ENCODE measurements at regions not wholly inside any gene's neighbourhood (a gene's known extent, or its start where the extent isn't known, plus 50 kb on each side); places are given as distances from the start of the nearest gene placed in this dataset.

- intact Hi-C loops (cut with micrococcal nuclease), result no loop called here
- H3K4me3 ChIP-seq, result no peak overlapping the region
- H3K9me3 ChIP-seq (replicated peaks), result no peaks in the 10 kb centered on the region
- no peak overlapping the region for H3K27ac ChIP-seq (replicated peaks)
- no peak for DNase-seq
- H3K36me3 ChIP-seq, result no peaks in the 10 kb centered on the region
- peaks cover 15% of the 10 kb centered on the region for H3K27me3 ChIP-seq (ENCODE audit: low read depth)
- TF ChIP-seq, protein P1, sequence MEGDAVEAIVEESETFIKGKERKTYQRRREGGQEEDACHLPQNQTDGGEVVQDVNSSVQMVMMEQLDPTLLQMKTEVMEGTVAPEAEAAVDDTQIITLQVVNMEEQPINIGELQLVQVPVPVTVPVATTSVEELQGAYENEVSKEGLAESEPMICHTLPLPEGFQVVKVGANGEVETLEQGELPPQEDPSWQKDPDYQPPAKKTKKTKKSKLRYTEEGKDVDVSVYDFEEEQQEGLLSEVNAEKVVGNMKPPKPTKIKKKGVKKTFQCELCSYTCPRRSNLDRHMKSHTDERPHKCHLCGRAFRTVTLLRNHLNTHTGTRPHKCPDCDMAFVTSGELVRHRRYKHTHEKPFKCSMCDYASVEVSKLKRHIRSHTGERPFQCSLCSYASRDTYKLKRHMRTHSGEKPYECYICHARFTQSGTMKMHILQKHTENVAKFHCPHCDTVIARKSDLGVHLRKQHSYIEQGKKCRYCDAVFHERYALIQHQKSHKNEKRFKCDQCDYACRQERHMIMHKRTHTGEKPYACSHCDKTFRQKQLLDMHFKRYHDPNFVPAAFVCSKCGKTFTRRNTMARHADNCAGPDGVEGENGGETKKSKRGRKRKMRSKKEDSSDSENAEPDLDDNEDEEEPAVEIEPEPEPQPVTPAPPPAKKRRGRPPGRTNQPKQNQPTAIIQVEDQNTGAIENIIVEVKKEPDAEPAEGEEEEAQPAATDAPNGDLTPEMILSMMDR (IDR thresholded peaks at IDR 0.05; ENCODE audit: borderline replicate concordance), result no peak
- H3K4me1 ChIP-seq, result no peaks in the 10 kb centered on the region
These were observed 148.6 kb upstream of the MTNR1B start for GRCh38 chr11:92820860-92821259.

DNA sequence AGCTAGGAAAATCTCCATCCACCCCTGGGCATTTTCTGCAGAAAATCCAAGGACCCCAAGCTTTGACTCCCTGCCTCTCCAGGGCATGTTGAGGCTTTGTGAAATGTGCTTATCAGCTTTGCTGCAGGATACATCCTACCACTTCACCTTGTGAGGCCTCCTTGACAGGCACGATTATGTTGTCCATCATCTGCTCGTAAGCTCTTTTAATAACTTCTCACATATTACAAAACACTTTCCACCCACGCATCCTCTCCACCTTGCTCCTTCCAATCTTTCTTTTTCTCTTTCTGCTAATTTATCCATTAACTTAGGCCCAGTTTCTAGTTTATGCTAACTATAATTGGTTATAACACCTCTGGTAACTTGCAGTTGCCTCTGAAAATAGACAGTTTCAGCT, 147.0 kb upstream of the MTNR1B start:
- H3K27ac ChIP-seq (replicated peaks), result no peak overlapping the region
- TF ChIP-seq, protein P1 (IDR thresholded peaks at IDR 0.05; ENCODE audit: borderline replicate concordance), result no peak
- no peaks in the 10 kb centered on the region for H3K36me3 ChIP-seq
- no peaks in the 10 kb centered on the region for H3K9me3 ChIP-seq (replicated peaks)
- no peak overlapping the region for H3K4me3 ChIP-seq
- no peaks in the 10 kb centered on the region for H3K4me1 ChIP-seq
- DNase-seq, result no peak
- intact Hi-C loops (cut with micrococcal nuclease), result no loop called here
- H3K27me3 ChIP-seq (ENCODE audit: low read depth), result peaks cover 7% of the 10 kb centered on the region

DNA sequence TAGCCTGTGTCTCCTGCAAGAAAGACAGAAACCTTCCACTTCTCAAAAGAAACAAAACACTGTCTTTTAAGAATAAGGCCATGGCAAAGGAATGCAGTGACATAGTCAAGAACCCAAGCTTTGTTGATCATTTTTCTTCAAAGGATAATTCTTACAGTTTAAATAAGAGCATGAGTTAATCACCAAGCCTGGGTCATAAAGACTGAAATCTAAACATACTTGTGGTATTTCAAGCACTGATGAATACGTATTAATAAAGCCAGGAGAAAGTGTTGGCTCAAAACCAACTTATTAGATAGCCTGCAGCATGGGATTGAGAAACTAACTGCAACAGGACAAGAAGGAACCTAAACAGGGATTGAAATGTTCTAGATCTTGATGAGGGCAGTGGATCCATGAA, 143.3 kb upstream of the MTNR1B start:
- H3K27ac ChIP-seq (replicated peaks), result no peak overlapping the region
- no peaks in the 10 kb centered on the region for H3K4me1 ChIP-seq
- H3K4me3 ChIP-seq, result no peak overlapping the region
- peaks cover under 1% of the 10 kb centered on the region for H3K27me3 ChIP-seq (ENCODE audit: low read depth)
- H3K9me3 ChIP-seq (replicated peaks), result no peaks in the 10 kb centered on the region
- H3K36me3 ChIP-seq, result no peaks in the 10 kb centered on the region
- DNase-seq, result no peak
- intact Hi-C loops (cut with micrococcal nuclease), result no loop called here
- TF ChIP-seq, protein P1 (IDR thresholded peaks at IDR 0.05; ENCODE audit: borderline replicate concordance), result no peak

DNA sequence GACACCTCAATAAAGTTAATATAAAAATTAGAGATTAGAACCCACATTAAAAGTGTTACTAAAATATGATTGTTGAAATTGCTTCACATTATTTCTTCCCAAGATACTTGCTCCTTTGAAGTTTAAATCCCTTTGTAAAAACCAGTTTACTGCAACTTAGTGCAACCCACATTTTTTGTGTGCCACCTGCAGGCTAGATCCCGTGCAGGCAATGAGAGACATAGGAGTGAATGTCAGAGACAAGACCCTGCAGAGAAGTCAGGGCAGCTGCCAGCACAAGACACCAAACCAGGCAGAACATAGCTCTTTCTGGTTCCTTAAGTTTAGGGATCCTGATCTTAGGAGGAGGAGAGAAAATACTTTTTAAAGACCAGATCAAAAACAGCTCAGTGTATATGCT, 142.8 kb upstream of the MTNR1B start:
- TF ChIP-seq, protein P1 (IDR thresholded peaks at IDR 0.05; ENCODE audit: borderline replicate concordance), result peak; percentile 38

GRCh38 chr11:92827132-92827531, 142.3 kb upstream of the MTNR1B start:
- H3K36me3 ChIP-seq, result no peaks in the 10 kb centered on the region
- intact Hi-C loops (cut with micrococcal nuclease), result no loop called here
- H3K9me3 ChIP-seq (replicated peaks), result no peaks in the 10 kb centered on the region
- no peaks in the 10 kb centered on the region for H3K4me1 ChIP-seq
- H3K27me3 ChIP-seq (ENCODE audit: low read depth), result peaks cover 9% of the 10 kb centered on the region
- DNase-seq, result no peak
- no peak overlapping the region for H3K4me3 ChIP-seq
- TF ChIP-seq, protein P1 (IDR thresholded peaks at IDR 0.05; ENCODE audit: borderline replicate concordance), result no peak
- H3K27ac ChIP-seq (replicated peaks), result no peak overlapping the region

More for the DNA sequence above, 142.8 kb upstream of the MTNR1B start:
- Histone ChIP-seq H3K36me3 (no peaks in the 10 kb centered on the region), H3K4me3 (no peak overlapping the region), H3K27ac (replicated peaks) (no peak overlapping the region), H3K4me1 (no peaks in the 10 kb centered on the region), H3K9me3 (replicated peaks) (no peaks in the 10 kb centered on the region), H3K27me3 (ENCODE audit: low read depth) (peaks cover 5% of the 10 kb centered on the region)
- intact Hi-C loops (cut with micrococcal nuclease), result no loop called here
- DNase-seq, result no peak

GRCh38 chr11:92828556-92828955, 140.9 kb upstream of the MTNR1B start:
- Histone ChIP-seq H3K36me3 (no peaks in the 10 kb centered on the region), H3K27ac (replicated peaks) (no peak overlapping the region), H3K9me3 (replicated peaks) (no peaks in the 10 kb centered on the region), H3K4me3 (no peak overlapping the region), H3K27me3 (ENCODE audit: low read depth) (peaks cover 23% of the 10 kb centered on the region), H3K4me1 (no peaks in the 10 kb centered on the region)
- TF ChIP-seq, protein P1 (IDR thresholded peaks at IDR 0.05; ENCODE audit: borderline replicate concordance), result no peak
- DNase-seq, result no peak
- intact Hi-C loops (cut with micrococcal nuclease), result no loop called here

All from left ventricle myocardium inferior (tissue), 1 donor.